ENCODE measurements at regions not wholly inside any gene's neighbourhood (a gene's known extent, or its start where the extent isn't known, plus 50 kb on each side); places are given as distances from the start of the nearest gene placed in this dataset.
A peak's percentile ranks its signal among the peaks of the same experiment; 100 is the strongest.

DNA sequence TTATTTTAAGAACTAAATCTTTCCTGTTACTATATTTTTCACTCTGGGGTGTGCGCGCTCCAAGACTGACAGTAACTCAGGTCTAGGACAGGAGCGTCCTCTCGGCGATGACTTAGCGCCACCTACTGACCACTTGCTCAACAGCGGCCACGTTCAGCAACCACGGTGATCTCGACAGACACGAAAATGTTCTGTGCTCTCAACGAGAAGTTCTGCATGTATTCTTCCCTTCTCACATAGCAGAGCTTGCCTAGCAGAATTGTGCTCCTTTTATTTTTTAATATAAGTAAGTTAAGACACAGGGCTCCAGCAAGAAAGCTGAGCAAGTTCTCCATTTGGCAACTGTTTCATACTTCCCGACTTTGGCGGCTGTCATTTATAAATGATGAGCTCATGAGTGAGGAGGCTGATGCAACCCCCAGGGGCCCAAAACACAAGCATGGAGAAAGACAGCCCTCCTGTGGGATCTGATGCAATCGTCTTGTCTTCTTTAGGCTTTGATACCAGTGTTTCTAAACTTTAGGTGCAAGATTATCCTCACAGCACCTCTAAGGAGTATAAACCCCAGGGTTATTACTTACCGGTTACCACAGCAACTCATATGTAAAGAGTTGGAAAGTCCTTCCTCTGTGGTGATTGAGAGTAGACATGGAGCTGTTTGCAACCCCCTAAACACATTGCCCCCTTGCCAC, 92.6 kb downstream of the HHIPL2 start:
- Histone ChIP-seq H3K9me3 (ENCODE audit: control insufficient read depth, insufficient read depth, low read length) (no peaks in the 10 kb centered on the region; the same call in 1 of the 2 replicates), H4K20me1 (ENCODE audit: control insufficient read depth, insufficient read depth, low read depth, low read length) (no peaks in the 10 kb centered on the region), H3K79me2 (ENCODE audit: control insufficient read depth, low read length) (no peaks in the 10 kb centered on the region), H3K36me3 (ENCODE audit: control insufficient read depth, low read length) (no peaks in the 10 kb centered on the region), H3F3A (ENCODE audit: control insufficient read depth, insufficient read depth) (no peaks in the 10 kb centered on the region), H3K4me3 (ENCODE audit: low read length) (peak overlapping the region; percentile 2; the same call in 1 of the 2 replicates), H3K27me3 (ENCODE audit: control insufficient read depth, low read length) (peaks cover 4% of the 10 kb centered on the region; the same call in 1 of the 2 replicates), H3K27ac (ENCODE audit: low read depth, low read length) (no peak overlapping the region), H3K4me1 (ENCODE audit: control insufficient read depth, low read length) (peaks cover 14% of the 10 kb centered on the region), H3K4me2 (ENCODE audit: low read length) (peak overlapping the region; percentile 41), H3K9me2 (replicated peaks; ENCODE audit: control insufficient read depth, low read length) (no peaks in the 10 kb centered on the region)
- TF ChIP-seq EZH2phosphoT487 (IDR thresholded peaks at IDR 0.05; ENCODE audit: borderline replicate concordance, low read length): no peak
- TF ChIP-seq, protein P1, sequence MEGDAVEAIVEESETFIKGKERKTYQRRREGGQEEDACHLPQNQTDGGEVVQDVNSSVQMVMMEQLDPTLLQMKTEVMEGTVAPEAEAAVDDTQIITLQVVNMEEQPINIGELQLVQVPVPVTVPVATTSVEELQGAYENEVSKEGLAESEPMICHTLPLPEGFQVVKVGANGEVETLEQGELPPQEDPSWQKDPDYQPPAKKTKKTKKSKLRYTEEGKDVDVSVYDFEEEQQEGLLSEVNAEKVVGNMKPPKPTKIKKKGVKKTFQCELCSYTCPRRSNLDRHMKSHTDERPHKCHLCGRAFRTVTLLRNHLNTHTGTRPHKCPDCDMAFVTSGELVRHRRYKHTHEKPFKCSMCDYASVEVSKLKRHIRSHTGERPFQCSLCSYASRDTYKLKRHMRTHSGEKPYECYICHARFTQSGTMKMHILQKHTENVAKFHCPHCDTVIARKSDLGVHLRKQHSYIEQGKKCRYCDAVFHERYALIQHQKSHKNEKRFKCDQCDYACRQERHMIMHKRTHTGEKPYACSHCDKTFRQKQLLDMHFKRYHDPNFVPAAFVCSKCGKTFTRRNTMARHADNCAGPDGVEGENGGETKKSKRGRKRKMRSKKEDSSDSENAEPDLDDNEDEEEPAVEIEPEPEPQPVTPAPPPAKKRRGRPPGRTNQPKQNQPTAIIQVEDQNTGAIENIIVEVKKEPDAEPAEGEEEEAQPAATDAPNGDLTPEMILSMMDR (IDR thresholded peaks at IDR 0.05; ENCODE audit: low read depth, low read length, poor library complexity, severe bottlenecking): peak; percentile 88

DNA sequence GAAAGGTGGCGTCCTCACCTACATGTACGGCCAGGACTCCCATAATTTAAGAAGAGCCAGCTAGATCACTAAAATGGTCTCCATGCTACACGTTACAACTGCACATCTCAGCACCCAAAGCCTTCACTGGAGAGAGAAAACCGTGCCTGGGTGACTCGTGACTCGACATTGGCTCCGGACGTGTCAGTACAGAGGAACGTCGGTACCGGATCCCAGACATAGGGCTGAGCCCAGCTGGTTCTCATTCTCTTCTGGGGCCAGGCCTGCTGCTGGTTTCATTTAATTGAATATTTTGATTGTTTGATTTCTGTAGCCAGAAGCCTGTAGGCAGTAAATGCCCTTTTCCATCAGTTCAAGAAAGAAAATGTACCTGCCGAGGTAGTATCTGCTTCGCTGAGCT, 93.1 kb downstream of the HHIPL2 start:
- Histone ChIP-seq H4K20me1 (ENCODE audit: control insufficient read depth, insufficient read depth, low read depth, low read length) (no peaks in the 10 kb centered on the region), H3K4me1 (ENCODE audit: control insufficient read depth, low read length) (peaks cover 14% of the 10 kb centered on the region), H3K4me2 (ENCODE audit: low read length) (peak overlapping the region; percentile 41), H3K4me3 (ENCODE audit: low read length) (peak overlapping the region; percentile 2; the same call in 1 of the 2 replicates), H3K27me3 (ENCODE audit: control insufficient read depth, low read length) (peaks cover 4% of the 10 kb centered on the region; the same call in 1 of the 2 replicates), H3K36me3 (ENCODE audit: control insufficient read depth, low read length) (no peaks in the 10 kb centered on the region), H3K79me2 (ENCODE audit: control insufficient read depth, low read length) (no peaks in the 10 kb centered on the region), H3K9me3 (ENCODE audit: control insufficient read depth, insufficient read depth, low read length) (no peaks in the 10 kb centered on the region; the same call in 1 of the 2 replicates), H3F3A (ENCODE audit: control insufficient read depth, insufficient read depth) (no peaks in the 10 kb centered on the region), H3K27ac (ENCODE audit: low read depth, low read length) (no peak overlapping the region), H3K9me2 (replicated peaks; ENCODE audit: control insufficient read depth, low read length) (no peaks in the 10 kb centered on the region)
- TF ChIP-seq EZH2phosphoT487 (IDR thresholded peaks at IDR 0.05; ENCODE audit: borderline replicate concordance, low read length): no peak
- TF ChIP-seq, protein P1 (IDR thresholded peaks at IDR 0.05; ENCODE audit: low read depth, low read length, poor library complexity, severe bottlenecking): no peak

DNA sequence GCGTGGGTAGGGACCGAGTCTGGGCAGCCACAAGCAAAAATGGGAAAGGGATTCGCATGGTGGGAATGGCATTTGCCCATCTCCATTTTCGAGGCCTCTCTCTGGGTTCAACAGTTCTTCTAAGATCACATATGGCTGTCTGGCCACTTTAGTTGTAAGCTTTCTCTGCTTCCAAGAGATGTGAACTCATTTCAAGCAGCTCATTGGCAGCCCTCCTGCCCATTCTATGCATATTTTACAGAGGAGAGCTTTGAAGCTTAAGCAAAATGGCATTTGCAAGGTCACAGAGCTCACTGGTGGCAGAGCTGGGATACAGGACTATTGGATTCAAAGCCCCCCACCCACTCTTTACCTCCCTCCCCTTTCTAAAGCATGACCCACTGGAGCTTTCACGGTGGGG, 93.7 kb downstream of the HHIPL2 start:
- no peak overlapping the region for H3K4me2 ChIP-seq (ENCODE audit: low read length)
- no peak overlapping the region for H3K4me3 ChIP-seq (ENCODE audit: low read length)
- H3K9me2 ChIP-seq (replicated peaks; ENCODE audit: control insufficient read depth, low read length): no peaks in the 10 kb centered on the region
- H3F3A ChIP-seq (ENCODE audit: control insufficient read depth, insufficient read depth): no peaks in the 10 kb centered on the region
- H3K27ac ChIP-seq (ENCODE audit: low read depth, low read length): no peak overlapping the region
- TF ChIP-seq, protein P1 (IDR thresholded peaks at IDR 0.05; ENCODE audit: low read depth, low read length, poor library complexity, severe bottlenecking): no peak
- TF ChIP-seq EZH2phosphoT487 (IDR thresholded peaks at IDR 0.05; ENCODE audit: borderline replicate concordance, low read length): no peak
- peaks cover 4% of the 10 kb centered on the region; the same call in 1 of the 2 replicates for H3K27me3 ChIP-seq (ENCODE audit: control insufficient read depth, low read length)
- H3K9me3 ChIP-seq (ENCODE audit: control insufficient read depth, insufficient read depth, low read length): no peaks in the 10 kb centered on the region; the same call in 1 of the 2 replicates
- H3K36me3 ChIP-seq (ENCODE audit: control insufficient read depth, low read length): no peaks in the 10 kb centered on the region
- no peaks in the 10 kb centered on the region for H3K79me2 ChIP-seq (ENCODE audit: control insufficient read depth, low read length)
- H4K20me1 ChIP-seq (ENCODE audit: control insufficient read depth, insufficient read depth, low read depth, low read length): no peaks in the 10 kb centered on the region
- peaks cover 14% of the 10 kb centered on the region for H3K4me1 ChIP-seq (ENCODE audit: control insufficient read depth, low read length)
